ENCODE measurements at regions not wholly inside any gene's neighbourhood (a gene's known extent, or its start where the extent isn't known, plus 50 kb on each side); places are given as distances from the start of the nearest gene placed in this dataset.
"Not testable (repeated sequence)": the region's sequence is repeated elsewhere in the genome, so short reads cannot be mapped to it uniquely, and the experiment has no call there.

DNA sequence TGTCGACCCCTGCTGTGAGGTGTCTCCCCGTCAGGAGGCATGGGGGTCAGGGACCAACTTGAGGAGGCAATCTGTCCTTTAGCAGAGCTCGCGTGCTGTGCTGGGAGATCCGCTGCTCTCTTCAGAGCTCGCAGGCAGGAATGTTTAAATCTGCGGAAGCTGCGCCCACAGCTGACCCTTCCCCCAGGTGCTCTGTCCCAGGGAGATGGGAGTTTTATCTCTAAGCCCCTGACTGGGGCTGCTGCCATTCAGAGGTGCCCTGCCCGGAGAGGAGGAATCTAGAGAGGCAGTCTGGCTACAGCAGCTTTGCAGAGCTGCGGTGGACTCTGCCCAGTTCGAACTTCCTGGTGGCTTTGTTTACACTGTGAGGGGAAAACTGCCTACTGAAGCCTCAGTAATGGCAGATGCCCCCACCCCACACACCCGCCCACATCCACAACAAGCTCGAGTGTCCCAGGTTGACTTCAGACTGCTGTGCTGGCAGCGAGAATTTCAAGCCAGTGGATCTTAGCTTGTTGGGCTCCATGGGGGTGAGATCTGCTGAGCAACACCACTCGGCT is 133.1 kb downstream of the CENPC start:
- H3K9me3 ChIP-seq; H3K27ac ChIP-seq; H3K36me3 ChIP-seq; H3K4me1 ChIP-seq (ENCODE audit: insufficient read depth); intact Hi-C loops (cut with DNase I); H3K4me3 ChIP-seq; DNase-seq; H3K27me3 ChIP-seq: not testable (repeated sequence)
- WGBS, 3 donors: 84 to 89% (median 85%) methylated on average over 15 of the region's 15 CpGs

GRCh38 chr4:67403342-67403741 is 142.0 kb downstream of the CENPC start:
- intact Hi-C loops (cut with DNase I): no loop called here
- Histone ChIP-seq H3K27me3 (no peaks in the 10 kb centered on the region), H3K4me3 (no peak overlapping the region), H3K9me3 (no peaks in the 10 kb centered on the region), H3K36me3 (no peaks in the 10 kb centered on the region), H3K27ac (no peak overlapping the region), H3K4me1 (ENCODE audit: insufficient read depth) (no peaks in the 10 kb centered on the region)
- TF ChIP-seq, protein P1, sequence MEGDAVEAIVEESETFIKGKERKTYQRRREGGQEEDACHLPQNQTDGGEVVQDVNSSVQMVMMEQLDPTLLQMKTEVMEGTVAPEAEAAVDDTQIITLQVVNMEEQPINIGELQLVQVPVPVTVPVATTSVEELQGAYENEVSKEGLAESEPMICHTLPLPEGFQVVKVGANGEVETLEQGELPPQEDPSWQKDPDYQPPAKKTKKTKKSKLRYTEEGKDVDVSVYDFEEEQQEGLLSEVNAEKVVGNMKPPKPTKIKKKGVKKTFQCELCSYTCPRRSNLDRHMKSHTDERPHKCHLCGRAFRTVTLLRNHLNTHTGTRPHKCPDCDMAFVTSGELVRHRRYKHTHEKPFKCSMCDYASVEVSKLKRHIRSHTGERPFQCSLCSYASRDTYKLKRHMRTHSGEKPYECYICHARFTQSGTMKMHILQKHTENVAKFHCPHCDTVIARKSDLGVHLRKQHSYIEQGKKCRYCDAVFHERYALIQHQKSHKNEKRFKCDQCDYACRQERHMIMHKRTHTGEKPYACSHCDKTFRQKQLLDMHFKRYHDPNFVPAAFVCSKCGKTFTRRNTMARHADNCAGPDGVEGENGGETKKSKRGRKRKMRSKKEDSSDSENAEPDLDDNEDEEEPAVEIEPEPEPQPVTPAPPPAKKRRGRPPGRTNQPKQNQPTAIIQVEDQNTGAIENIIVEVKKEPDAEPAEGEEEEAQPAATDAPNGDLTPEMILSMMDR (IDR thresholded peaks at IDR 0.05): no peak
- no peak for TF ChIP-seq EP300 (IDR thresholded peaks at IDR 0.05)
- no peak for TF ChIP-seq POLR2A (IDR thresholded peaks at IDR 0.05)
- DNase-seq: no peak

- Histone ChIP-seq H3K4me3 (no peak overlapping the region), H3K9me3 (no peaks in the 10 kb centered on the region), H3K36me3 (no peaks in the 10 kb centered on the region), H3K4me1 (ENCODE audit: insufficient read depth) (no peaks in the 10 kb centered on the region), H3K27ac (no peak overlapping the region), H3K27me3 (no peaks in the 10 kb centered on the region)
- no peak for DNase-seq
- TF ChIP-seq EP300 (IDR thresholded peaks at IDR 0.05) (no peak), POLR2A (IDR thresholded peaks at IDR 0.05) (no peak)
- TF ChIP-seq, protein P1 (IDR thresholded peaks at IDR 0.05): no peak
- intact Hi-C loops (cut with DNase I): no loop called here
- WGBS, 3 donors: 69 to 82% (median 71%) methylated on average over 1 of the region's 1 CpG
Measured at GRCh38 chr4:67401902-67402301, 143.4 kb downstream of the CENPC start.

- no peaks in the 10 kb centered on the region for H3K4me1 ChIP-seq (ENCODE audit: insufficient read depth)
- no peak for DNase-seq
- no peak overlapping the region for H3K27ac ChIP-seq
- H3K4me3 ChIP-seq: no peak overlapping the region
- no peaks in the 10 kb centered on the region for H3K27me3 ChIP-seq
- TF ChIP-seq, protein P1 (IDR thresholded peaks at IDR 0.05): no peak
- TF ChIP-seq EP300 (IDR thresholded peaks at IDR 0.05): no peak
- TF ChIP-seq POLR2A (IDR thresholded peaks at IDR 0.05): no peak
- intact Hi-C loops (cut with DNase I): no loop called here
- H3K9me3 ChIP-seq: no peaks in the 10 kb centered on the region
- H3K36me3 ChIP-seq: no peaks in the 10 kb centered on the region
Measured at GRCh38 chr4:67397931-67398330, 147.4 kb downstream of the CENPC start.

GRCh38 chr4:67397031-67397430 is 148.3 kb downstream of the CENPC start:
- Histone ChIP-seq H3K4me1 (ENCODE audit: insufficient read depth) (no peaks in the 10 kb centered on the region), H3K9me3 (no peaks in the 10 kb centered on the region), H3K27me3 (no peaks in the 10 kb centered on the region), H3K36me3 (no peaks in the 10 kb centered on the region), H3K4me3 (no peak overlapping the region), H3K27ac (no peak overlapping the region)
- no peak for DNase-seq
- WGBS, 3 donors: 43 to 57% (median 47%) methylated on average over 5 of the region's 5 CpGs
- intact Hi-C loops (cut with DNase I): no loop called here
- TF ChIP-seq POLR2A (IDR thresholded peaks at IDR 0.05): no peak
- TF ChIP-seq EP300 (IDR thresholded peaks at IDR 0.05): no peak
- TF ChIP-seq, protein P1 (IDR thresholded peaks at IDR 0.05): no peak

Data from ovary (tissue), 7 donors.